22Rv1 (cell line): ENCODE measurements at regions not wholly inside any gene's neighbourhood (a gene's known extent, or its start where the extent isn't known, plus 50 kb on each side); places are given as distances from the start of the nearest gene placed in this dataset.

Experiments used
- H3K27ac ChIP-seq: fragments of 450-650 bp; 2 replicates; pipeline ENCODE4 v1.5.1; 2017
- ZFX ChIP-seq: fragments of 450-650 bp; IDR thresholded peaks from 2 replicates; pipeline ENCODE4 v1.6.1; 2017; ENCODE audit warnings: antibody characterized with exemption, borderline replicate concordance
- TF ChIP-seq, protein P1 (sequence below): fragments of 450-650 bp; IDR thresholded peaks from 2 replicates; pipeline ENCODE4 v1.5.1; 2017; ENCODE audit warnings: mild to moderate bottlenecking

DNA sequence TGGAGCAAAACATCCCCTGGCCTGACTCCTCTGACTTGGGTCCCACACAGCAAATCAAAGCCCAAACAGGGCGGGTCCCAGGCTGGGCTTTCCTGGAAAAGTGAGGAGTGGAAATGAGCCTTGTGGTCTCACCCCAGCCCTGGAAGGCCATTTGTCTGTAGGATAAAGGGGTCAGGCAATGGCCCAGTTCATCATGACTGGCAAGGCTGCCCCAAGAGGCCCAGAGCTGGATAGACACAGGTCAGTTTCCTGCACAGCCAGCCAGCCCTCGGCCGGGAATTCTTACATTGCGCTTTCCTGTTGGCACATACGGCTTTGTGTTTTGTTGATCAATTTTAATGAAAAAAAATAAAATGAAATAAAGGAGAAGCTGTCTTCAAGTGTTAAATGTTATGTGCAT lies 174.3 kb downstream of the TSHZ3 start:
- TF ChIP-seq, protein P1, sequence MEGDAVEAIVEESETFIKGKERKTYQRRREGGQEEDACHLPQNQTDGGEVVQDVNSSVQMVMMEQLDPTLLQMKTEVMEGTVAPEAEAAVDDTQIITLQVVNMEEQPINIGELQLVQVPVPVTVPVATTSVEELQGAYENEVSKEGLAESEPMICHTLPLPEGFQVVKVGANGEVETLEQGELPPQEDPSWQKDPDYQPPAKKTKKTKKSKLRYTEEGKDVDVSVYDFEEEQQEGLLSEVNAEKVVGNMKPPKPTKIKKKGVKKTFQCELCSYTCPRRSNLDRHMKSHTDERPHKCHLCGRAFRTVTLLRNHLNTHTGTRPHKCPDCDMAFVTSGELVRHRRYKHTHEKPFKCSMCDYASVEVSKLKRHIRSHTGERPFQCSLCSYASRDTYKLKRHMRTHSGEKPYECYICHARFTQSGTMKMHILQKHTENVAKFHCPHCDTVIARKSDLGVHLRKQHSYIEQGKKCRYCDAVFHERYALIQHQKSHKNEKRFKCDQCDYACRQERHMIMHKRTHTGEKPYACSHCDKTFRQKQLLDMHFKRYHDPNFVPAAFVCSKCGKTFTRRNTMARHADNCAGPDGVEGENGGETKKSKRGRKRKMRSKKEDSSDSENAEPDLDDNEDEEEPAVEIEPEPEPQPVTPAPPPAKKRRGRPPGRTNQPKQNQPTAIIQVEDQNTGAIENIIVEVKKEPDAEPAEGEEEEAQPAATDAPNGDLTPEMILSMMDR: no peak
- no peak for TF ChIP-seq ZFX
- no peak overlapping the region for H3K27ac ChIP-seq

DNA sequence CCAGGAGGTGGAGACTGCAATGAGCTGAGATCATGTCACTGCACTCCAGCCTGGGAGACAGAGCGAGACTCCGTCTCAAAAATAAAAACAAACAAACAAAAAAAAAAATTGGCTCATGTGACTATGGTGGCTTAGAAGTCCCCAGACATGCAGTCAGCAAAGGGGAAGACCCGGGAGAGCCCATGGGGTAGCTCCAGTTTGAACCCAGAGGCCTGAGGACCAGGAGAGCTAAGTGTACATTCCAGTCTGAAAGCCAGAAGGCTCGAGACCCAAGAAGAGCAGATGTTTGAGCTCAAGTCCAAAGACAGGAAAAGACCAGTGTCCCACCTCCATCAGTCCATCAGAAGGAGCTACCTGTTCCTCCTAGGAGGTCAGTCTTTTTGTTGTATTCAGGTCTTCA lies 175.2 kb downstream of the TSHZ3 start:
- TF ChIP-seq, protein P1: no peak
- no peak for TF ChIP-seq ZFX

DNA sequence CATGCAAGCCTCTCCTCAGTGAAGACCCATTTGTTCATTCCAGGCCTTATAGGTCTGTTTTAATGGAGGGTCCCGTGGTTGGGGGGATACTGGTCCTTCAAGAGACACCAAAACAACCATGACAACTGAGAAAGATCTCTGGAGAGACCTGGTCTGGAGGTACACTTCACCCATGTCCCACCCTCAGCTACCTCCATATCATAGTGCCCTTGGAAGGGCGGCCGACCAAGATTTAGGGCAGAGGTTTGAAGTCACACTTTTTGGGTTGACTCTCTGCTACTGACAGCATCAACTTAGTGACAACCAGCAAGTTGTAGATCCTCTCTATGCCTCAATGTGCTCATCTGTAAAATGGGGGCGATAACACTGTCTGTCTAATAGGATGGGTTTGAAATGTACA lies 177.3 kb downstream of the TSHZ3 start:
- TF ChIP-seq, protein P1: no peak
- no peak overlapping the region for H3K27ac ChIP-seq

More for the DNA sequence above, 175.2 kb downstream of the TSHZ3 start:
- no peak overlapping the region for H3K27ac ChIP-seq

DNA sequence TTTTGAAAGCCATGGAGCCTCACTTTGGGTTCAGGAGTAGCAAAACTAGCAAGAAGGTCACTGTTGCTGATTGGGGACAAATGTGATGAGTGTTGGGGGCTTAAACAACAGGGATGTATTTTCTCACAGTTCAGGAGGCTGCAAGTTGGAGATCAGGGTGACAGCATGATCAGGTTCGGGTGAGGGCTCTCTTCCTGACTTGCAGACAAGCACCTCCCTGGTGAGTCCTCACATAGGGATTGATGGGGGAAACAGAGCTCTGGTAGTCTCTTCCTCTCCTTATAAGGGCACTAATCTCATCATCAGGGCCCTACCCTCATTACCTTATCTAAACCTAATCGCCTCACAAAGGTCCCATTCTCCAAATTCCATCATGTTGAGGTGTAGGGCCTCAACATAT lies 179.2 kb downstream of the TSHZ3 start:
- TF ChIP-seq, protein P1: no peak
- TF ChIP-seq ZFX: no peak
- no peak overlapping the region for H3K27ac ChIP-seq

DNA sequence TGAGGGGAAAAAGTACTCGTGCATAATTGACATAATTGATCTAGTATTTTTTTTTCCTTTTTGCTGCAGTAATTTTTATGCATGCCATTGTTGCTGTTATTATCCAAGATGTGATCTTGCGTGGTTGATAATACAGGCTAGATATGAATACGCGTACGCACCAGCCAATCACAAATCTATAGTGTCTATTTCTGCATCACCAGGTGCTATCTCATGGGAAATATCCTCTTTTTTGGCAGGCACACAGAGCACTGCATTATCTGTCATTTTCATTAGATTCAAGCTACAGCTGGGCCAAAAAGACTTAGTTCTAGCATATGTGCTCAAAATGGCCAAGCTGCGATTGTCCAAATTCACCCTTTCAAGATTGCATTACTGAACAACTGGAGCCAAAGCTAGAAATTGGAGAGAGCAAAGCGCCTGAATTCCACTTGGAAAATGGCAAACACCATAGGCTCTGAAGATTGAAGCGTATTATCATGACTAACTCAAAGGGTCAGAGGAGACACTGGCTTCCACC lies 181.1 kb downstream of the TSHZ3 start:
- H3K27ac ChIP-seq: no peak overlapping the region
- TF ChIP-seq, protein P1: no peak
- TF ChIP-seq ZFX: no peak

DNA sequence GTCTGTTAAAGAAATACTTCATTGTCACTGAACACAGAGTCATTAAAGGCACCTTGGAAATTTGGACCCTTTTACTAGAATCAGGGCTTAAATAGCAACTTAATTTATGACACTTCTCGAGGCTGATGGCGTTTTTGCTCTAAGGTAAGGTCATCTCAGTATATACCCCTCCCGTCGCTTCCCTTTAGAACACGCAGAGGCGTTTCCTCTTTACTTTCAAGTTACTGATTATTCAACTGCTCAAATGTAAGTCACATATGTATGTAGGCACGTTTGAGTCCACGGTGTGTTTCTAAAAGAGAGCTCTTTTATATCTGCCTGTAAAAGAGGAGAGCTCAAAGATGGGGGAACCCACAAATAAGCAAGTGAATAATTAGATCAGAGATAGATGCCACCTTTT lies 181.5 kb downstream of the TSHZ3 start:
- TF ChIP-seq, protein P1: no peak
- TF ChIP-seq ZFX: no peak
- no peak overlapping the region for H3K27ac ChIP-seq

DNA sequence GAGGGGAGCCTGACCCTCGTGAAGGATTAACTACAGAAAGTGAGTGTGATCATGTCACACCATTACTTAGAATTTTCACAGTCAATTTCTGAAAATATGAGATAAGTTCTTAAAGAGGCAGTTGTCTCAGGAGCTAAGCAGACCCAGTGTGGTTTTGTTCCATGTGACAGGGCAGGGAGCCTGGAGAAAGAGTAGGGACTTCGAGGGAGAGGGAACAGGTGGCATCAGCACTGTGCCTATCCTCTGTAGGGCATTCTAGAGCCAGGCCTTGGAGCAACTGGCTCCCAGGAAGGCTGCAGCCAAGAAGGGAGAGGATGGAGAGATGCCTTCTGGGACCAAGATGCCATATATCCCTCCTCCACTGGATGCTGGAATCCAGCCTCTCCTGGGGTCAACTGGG lies 183.0 kb downstream of the TSHZ3 start:
- no peak overlapping the region for H3K27ac ChIP-seq

DNA sequence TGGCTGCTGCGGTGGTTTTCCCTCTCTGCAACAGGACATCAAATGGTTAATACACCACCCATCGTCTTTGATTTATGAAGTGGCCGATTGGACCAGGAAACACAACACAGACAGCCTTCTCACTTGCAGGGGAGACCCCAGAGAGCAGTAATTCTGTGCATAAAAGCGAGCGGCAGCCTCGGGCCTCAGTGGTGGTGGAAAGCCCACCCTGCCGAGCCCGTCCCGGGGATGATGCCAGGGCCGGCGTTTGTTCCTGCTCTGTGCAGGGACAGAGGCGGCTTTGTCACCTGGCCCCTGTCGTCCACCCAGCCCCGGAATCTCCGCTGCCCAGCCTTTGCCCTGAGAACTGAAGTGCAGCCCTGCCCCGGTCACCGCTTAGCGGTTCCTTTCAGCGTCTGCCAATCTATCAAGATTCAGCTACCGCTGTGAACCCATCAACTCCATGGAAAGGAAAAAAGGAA lies 184.4 kb downstream of the TSHZ3 start:
- TF ChIP-seq ZFX: no peak
- TF ChIP-seq, protein P1: no peak
- H3K27ac ChIP-seq: no peak overlapping the region

More for the DNA sequence above, 183.0 kb downstream of the TSHZ3 start:
- no peak for TF ChIP-seq ZFX
